ENCODE measurements at regions not wholly inside any gene's neighbourhood (a gene's known extent, or its start where the extent isn't known, plus 50 kb on each side); places are given as distances from the start of the nearest gene placed in this dataset.

DNA sequence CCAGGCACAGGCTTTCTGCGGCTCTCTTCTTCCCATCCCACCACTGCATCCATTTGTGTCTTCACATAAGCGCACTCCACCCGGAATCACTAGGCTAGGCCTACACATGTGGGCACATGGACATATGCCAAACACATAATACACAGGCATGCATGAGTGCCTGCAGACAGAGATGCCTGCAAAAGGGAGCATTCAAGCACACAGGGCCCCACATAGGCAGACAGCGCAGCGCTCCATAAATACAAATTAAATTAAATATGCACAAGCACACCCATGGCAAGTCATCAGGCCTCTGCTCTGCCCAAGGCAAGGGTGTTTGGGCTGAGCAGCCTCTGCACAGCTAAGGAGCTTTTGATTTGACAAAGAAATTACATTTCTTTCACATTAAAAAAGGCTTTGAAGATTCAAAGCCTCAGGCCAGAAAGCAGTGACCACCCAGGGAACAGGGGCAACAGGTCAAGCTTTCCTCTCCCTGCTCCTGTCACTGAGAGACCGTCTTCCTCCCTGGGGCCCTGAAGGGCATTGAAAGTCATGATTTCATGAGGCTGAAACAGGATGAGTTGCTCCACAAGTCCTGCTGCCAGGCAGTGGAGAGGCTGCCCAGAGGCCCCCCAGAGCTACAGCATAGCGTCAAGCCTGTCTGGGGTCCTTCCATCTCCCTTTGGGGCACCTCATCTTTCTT is 134.2 kb upstream of the LRFN2 start:
- TF ChIP-seq, protein P1, sequence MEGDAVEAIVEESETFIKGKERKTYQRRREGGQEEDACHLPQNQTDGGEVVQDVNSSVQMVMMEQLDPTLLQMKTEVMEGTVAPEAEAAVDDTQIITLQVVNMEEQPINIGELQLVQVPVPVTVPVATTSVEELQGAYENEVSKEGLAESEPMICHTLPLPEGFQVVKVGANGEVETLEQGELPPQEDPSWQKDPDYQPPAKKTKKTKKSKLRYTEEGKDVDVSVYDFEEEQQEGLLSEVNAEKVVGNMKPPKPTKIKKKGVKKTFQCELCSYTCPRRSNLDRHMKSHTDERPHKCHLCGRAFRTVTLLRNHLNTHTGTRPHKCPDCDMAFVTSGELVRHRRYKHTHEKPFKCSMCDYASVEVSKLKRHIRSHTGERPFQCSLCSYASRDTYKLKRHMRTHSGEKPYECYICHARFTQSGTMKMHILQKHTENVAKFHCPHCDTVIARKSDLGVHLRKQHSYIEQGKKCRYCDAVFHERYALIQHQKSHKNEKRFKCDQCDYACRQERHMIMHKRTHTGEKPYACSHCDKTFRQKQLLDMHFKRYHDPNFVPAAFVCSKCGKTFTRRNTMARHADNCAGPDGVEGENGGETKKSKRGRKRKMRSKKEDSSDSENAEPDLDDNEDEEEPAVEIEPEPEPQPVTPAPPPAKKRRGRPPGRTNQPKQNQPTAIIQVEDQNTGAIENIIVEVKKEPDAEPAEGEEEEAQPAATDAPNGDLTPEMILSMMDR (IDR thresholded peaks at IDR 0.05): no peak
- TF ChIP-seq POLR2A (IDR thresholded peaks at IDR 0.05): no peak

All from testis (tissue), 2 donors.